Endothelial cell (in vitro differentiated cells): ENCODE measurements at regions not wholly inside any gene's neighbourhood (a gene's known extent, or its start where the extent isn't known, plus 50 kb on each side); places are given as distances from the start of the nearest gene placed in this dataset.
A peak's percentile ranks its signal among the peaks of the same experiment; 100 is the strongest.

ENCODE experiments used
- DNase-seq: peaks from one replicate; pipeline ENCODE4 v3.0.0; 2021; ENCODE audit warnings: low spot score
- H3K27ac Mint-ChIP-seq: one replicate; pipeline ENCODE4 v1.8.0; 2021; ENCODE audit warnings: mixed read lengths, inconsistent platforms; ENCODE audit not compliant: unreplicated experiment
- H3K27me3 Mint-ChIP-seq: one replicate; pipeline ENCODE4 v1.8.0; 2021; ENCODE audit warnings: mild to moderate bottlenecking, moderate library complexity, mixed read lengths, inconsistent platforms; ENCODE audit not compliant: unreplicated experiment
- H3K36me3 Mint-ChIP-seq: one replicate; pipeline ENCODE4 v1.8.0; 2021; ENCODE audit warnings: mild to moderate bottlenecking, low read depth, mixed read lengths, inconsistent platforms; ENCODE audit not compliant: unreplicated experiment
- H3K4me1 Mint-ChIP-seq: one replicate; pipeline ENCODE4 v1.8.0; 2021; ENCODE audit warnings: mild to moderate bottlenecking, mixed read lengths, inconsistent platforms; ENCODE audit not compliant: unreplicated experiment
- H3K4me3 Mint-ChIP-seq: one replicate; pipeline ENCODE4 v1.8.0; 2021; ENCODE audit warnings: mild to moderate bottlenecking, mixed read lengths, inconsistent platforms; ENCODE audit not compliant: unreplicated experiment
- H3K9me3 Mint-ChIP-seq: one replicate; pipeline ENCODE4 v1.8.0; 2021; ENCODE audit warnings: mixed read lengths, inconsistent platforms; ENCODE audit not compliant: unreplicated experiment
- CTCF ChIP-seq: fragments of 200-600 bp; sonication (generic); IDR thresholded peaks from one replicate; pipeline ENCODE4 v1.5.0; 2021; ENCODE audit warnings: antibody characterized with exemption; ENCODE audit not compliant: unreplicated experiment

- Mint-ChIP-seq H3K9me3 (peaks cover 5% of the 10 kb centered on the region), H3K4me1 (no peaks in the 10 kb centered on the region), H3K4me3 (no peak overlapping the region), H3K27me3 (no peaks in the 10 kb centered on the region), H3K36me3 (peaks cover 4% of the 10 kb centered on the region), H3K27ac (no peak overlapping the region)
- TF ChIP-seq CTCF, result no peak
- no peak for DNase-seq
Observed at GRCh38 chr18:22685788-22686187, 247.3 kb upstream of the RBBP8 start.

- no peak overlapping the region for H3K27ac Mint-ChIP-seq
- H3K27me3 Mint-ChIP-seq, result no peaks in the 10 kb centered on the region
- DNase-seq, result no peak
- TF ChIP-seq CTCF, result no peak
- H3K4me1 Mint-ChIP-seq, result peaks cover 9% of the 10 kb centered on the region
- peaks cover 5% of the 10 kb centered on the region for H3K9me3 Mint-ChIP-seq
- no peak overlapping the region for H3K4me3 Mint-ChIP-seq
- peaks cover 4% of the 10 kb centered on the region for H3K36me3 Mint-ChIP-seq
Observed at GRCh38 chr18:22687892-22688680, 245.0 kb upstream of the RBBP8 start.

- Mint-ChIP-seq H3K36me3 (peaks cover 4% of the 10 kb centered on the region), H3K4me3 (no peak overlapping the region), H3K27ac (no peak overlapping the region), H3K4me1 (peaks cover 9% of the 10 kb centered on the region), H3K9me3 (peaks cover 5% of the 10 kb centered on the region), H3K27me3 (no peaks in the 10 kb centered on the region)
- DNase-seq, result no peak
- TF ChIP-seq CTCF, result no peak
Observed at GRCh38 chr18:22688877-22689496, 244.1 kb upstream of the RBBP8 start.

- no peaks in the 10 kb centered on the region for H3K27me3 Mint-ChIP-seq
- peak; percentile 8 for DNase-seq
- TF ChIP-seq CTCF, result no peak
- H3K9me3 Mint-ChIP-seq, result peaks cover 5% of the 10 kb centered on the region
- H3K4me1 Mint-ChIP-seq, result peaks cover 9% of the 10 kb centered on the region
- peaks cover 4% of the 10 kb centered on the region for H3K36me3 Mint-ChIP-seq
- no peak overlapping the region for H3K4me3 Mint-ChIP-seq
- no peak overlapping the region for H3K27ac Mint-ChIP-seq
Observed at GRCh38 chr18:22689712-22690111, 243.4 kb upstream of the RBBP8 start.

- H3K4me1 Mint-ChIP-seq, result peaks cover 9% of the 10 kb centered on the region
- H3K4me3 Mint-ChIP-seq, result no peak overlapping the region
- DNase-seq, result no peak
- H3K27ac Mint-ChIP-seq, result no peak overlapping the region
- peaks cover 5% of the 10 kb centered on the region for H3K9me3 Mint-ChIP-seq
- peaks cover 4% of the 10 kb centered on the region for H3K36me3 Mint-ChIP-seq
- no peaks in the 10 kb centered on the region for H3K27me3 Mint-ChIP-seq
- TF ChIP-seq CTCF, result no peak
Observed at GRCh38 chr18:22690556-22690955, 242.6 kb upstream of the RBBP8 start.
